Liver (tissue), 7 donors: ENCODE measurements at regions not wholly inside any gene's neighbourhood (a gene's known extent, or its start where the extent isn't known, plus 50 kb on each side); places are given as distances from the start of the nearest gene placed in this dataset.

ENCODE experiments used
- DNase-seq: peaks from one replicate; pipeline ENCODE4 v3.0.0-alpha.2; 2017; ENCODE audit warnings: low spot score
- H3K27ac ChIP-seq, 2 donors: one replicate each; pipeline ENCODE4 v1.7.0; 2013; ENCODE audit warnings: inconsistent platforms in 2 of 2, low read length in 2 of 2, control low read depth in 1 of 2, low read depth in 1 of 2, mild to moderate bottlenecking in 1 of 2
- H3K27me3 ChIP-seq, 4 donors: one replicate each; pipeline versions ENCODE4 v1.6.1 to v1.7.0; 2013; ENCODE audit warnings: low read length in 3 of 4, inconsistent platforms in 1 of 4, mild to moderate bottlenecking in 1 of 4, moderate library complexity in 1 of 4; ENCODE audit not compliant: control insufficient read depth in 4 of 4, insufficient read depth in 4 of 4
- H3K36me3 ChIP-seq, 4 donors: one replicate each; pipeline versions ENCODE4 v1.6.1 to v1.7.0; 2013; ENCODE audit warnings: low read length in 3 of 4, mild to moderate bottlenecking in 3 of 4, low read depth in 1 of 4, moderate library complexity in 1 of 4; ENCODE audit not compliant: control insufficient read depth in 4 of 4, insufficient read depth in 3 of 4
- H3K4me1 ChIP-seq, 4 donors: one replicate each; pipeline versions ENCODE4 v1.6.1 to v1.7.0; 2013; ENCODE audit warnings: low read length in 3 of 4, mild to moderate bottlenecking in 3 of 4, moderate library complexity in 1 of 4; ENCODE audit not compliant: control insufficient read depth in 4 of 4, insufficient read depth in 4 of 4
- H3K4me3 ChIP-seq, 3 donors: one replicate each; pipeline versions ENCODE4 v1.6.1 to v1.7.0; 2013; ENCODE audit warnings: low read length in 3 of 3, control low read depth in 1 of 3, low read depth in 1 of 3, mild to moderate bottlenecking in 1 of 3
- H3K9ac ChIP-seq, 2 donors: one replicate each; pipeline ENCODE4 v1.7.0; 2013; ENCODE audit warnings: low read length in 2 of 2, mild to moderate bottlenecking in 2 of 2, moderate library complexity in 2 of 2, control low read depth in 1 of 2, low read depth in 1 of 2
- H3K9me3 ChIP-seq, 4 donors: one replicate each; pipeline versions ENCODE4 v1.6.1 to v1.7.0; 2013; ENCODE audit warnings: low read length in 3 of 4; ENCODE audit not compliant: control insufficient read depth in 4 of 4
- EGR1 ChIP-seq, 2 donors: IDR thresholded peaks; 2 replicates each; pipeline ENCODE4 v1.6.1; 2016 to 2018; ENCODE audit warnings: antibody characterized with exemption in 2 of 2, low read depth in 2 of 2
- FOXA1 ChIP-seq: IDR thresholded peaks from 2 replicates; pipeline ENCODE4 v1.6.1; 2016; ENCODE audit warnings: antibody characterized with exemption
- FOXA2 ChIP-seq: IDR thresholded peaks from 2 replicates; pipeline ENCODE4 v1.6.1; 2016; ENCODE audit warnings: antibody characterized with exemption
- GABPA ChIP-seq, 2 donors: IDR thresholded peaks in 1 of 2; conservative IDR thresholded peaks in 1 of 2; 2 replicates each; pipeline ENCODE4 v1.6.1; 2016; ENCODE audit warnings: antibody characterized with exemption in 2 of 2, mild to moderate bottlenecking in 1 of 2, moderate library complexity in 1 of 2
- HNF4A ChIP-seq, 2 donors: conservative IDR thresholded peaks; 2 replicates each; pipeline ENCODE4 v1.6.1; 2016; ENCODE audit warnings: antibody characterized with exemption in 2 of 2, mild to moderate bottlenecking in 2 of 2
- HNF4G ChIP-seq: IDR thresholded peaks from 2 replicates; pipeline ENCODE4 v1.6.1; 2016; ENCODE audit warnings: antibody characterized with exemption
- JUND ChIP-seq, 2 donors: IDR thresholded peaks; 2 replicates each; pipeline ENCODE4 v1.6.1; 2016; ENCODE audit warnings: antibody characterized with exemption in 2 of 2
- NR2F2 ChIP-seq: IDR thresholded peaks from 2 replicates; pipeline ENCODE4 v1.6.1; 2016; ENCODE audit warnings: antibody characterized with exemption
- RAD21 ChIP-seq, 2 donors: IDR thresholded peaks; 2 replicates each; pipeline ENCODE4 v1.6.1; 2016; ENCODE audit warnings: antibody characterized with exemption in 2 of 2, mild to moderate bottlenecking in 2 of 2
- RXRA ChIP-seq, 2 donors: IDR thresholded peaks; 2 replicates each; pipeline ENCODE4 v1.6.1; 2017 to 2018; ENCODE audit warnings: antibody characterized with exemption in 2 of 2, mild to moderate bottlenecking in 1 of 2
- SP1 ChIP-seq: IDR thresholded peaks from 2 replicates; pipeline ENCODE4 v1.6.1; 2018; ENCODE audit warnings: antibody characterized with exemption, mild to moderate bottlenecking
- TAF1 ChIP-seq: conservative IDR thresholded peaks from 2 replicates; pipeline ENCODE4 v1.6.1; 2016; ENCODE audit warnings: antibody characterized with exemption, mild to moderate bottlenecking
- YY1 ChIP-seq: IDR thresholded peaks from 2 replicates; pipeline ENCODE4 v1.6.1; 2016; ENCODE audit warnings: antibody characterized with exemption, mild to moderate bottlenecking
- WGBS: extraction: QIAGEN DNeasy Blood & Tissue Kit; methylation state at CpG from one replicate; pipeline ENCODE4 v1.1.7; 2013; 5-methylcytosine and 5-hydroxymethylcytosine counted together
- TF ChIP-seq, protein P1 (sequence below): IDR thresholded peaks from 2 replicates; pipeline ENCODE4 v1.6.1; 2016; ENCODE audit warnings: antibody characterized with exemption, mild to moderate bottlenecking
- TF ChIP-seq, protein P2 (sequence below): IDR thresholded peaks from 2 replicates; pipeline ENCODE4 v1.6.1; 2016; ENCODE audit warnings: antibody characterized with exemption
- TF ChIP-seq, protein P3 (sequence below): IDR thresholded peaks from 2 replicates; pipeline ENCODE4 v1.6.1; 2016; ENCODE audit warnings: antibody characterized with exemption
- TF ChIP-seq, protein P4 (sequence below): IDR thresholded peaks from 2 replicates; pipeline ENCODE4 v1.6.1; 2016; ENCODE audit warnings: antibody characterized with exemption
- donor health status: healthy.
- donor health status: healthy.
- donor health status: healthy.
- donor health status: healthy.

DNA sequence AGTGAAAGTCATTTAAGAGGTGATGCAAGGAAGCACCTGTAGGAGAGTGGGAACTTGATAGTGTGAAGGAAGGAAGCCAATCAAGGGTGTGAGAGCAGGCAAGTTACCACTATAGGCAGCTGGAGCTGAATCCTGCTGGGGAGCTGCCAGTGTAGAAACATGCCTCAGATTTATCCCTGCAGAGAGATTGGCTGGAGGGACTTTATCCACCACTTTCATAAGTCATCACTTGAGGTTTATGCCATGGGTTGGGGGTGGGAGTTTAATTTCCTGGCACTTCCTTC is 443.6 kb downstream of the PLPP3 start:
- TF ChIP-seq SP1 (no peak), JUND (IDR thresholded peaks at IDR 0.05) (no peak), YY1 (no peak), EGR1 (IDR thresholded peaks at IDR 0.05; ENCODE audit: low read depth in 2 of 2) (no peak), RXRA (IDR thresholded peaks at IDR 0.05) (no peak), NR2F2 (no peak), HNF4G (no peak), TAF1 (no peak), FOXA1 (no peak), HNF4A (conservative IDR thresholded peaks at IDR 0.05) (no peak), FOXA2 (no peak), RAD21 (IDR thresholded peaks at IDR 0.05) (no peak)
- TF ChIP-seq, protein P1, sequence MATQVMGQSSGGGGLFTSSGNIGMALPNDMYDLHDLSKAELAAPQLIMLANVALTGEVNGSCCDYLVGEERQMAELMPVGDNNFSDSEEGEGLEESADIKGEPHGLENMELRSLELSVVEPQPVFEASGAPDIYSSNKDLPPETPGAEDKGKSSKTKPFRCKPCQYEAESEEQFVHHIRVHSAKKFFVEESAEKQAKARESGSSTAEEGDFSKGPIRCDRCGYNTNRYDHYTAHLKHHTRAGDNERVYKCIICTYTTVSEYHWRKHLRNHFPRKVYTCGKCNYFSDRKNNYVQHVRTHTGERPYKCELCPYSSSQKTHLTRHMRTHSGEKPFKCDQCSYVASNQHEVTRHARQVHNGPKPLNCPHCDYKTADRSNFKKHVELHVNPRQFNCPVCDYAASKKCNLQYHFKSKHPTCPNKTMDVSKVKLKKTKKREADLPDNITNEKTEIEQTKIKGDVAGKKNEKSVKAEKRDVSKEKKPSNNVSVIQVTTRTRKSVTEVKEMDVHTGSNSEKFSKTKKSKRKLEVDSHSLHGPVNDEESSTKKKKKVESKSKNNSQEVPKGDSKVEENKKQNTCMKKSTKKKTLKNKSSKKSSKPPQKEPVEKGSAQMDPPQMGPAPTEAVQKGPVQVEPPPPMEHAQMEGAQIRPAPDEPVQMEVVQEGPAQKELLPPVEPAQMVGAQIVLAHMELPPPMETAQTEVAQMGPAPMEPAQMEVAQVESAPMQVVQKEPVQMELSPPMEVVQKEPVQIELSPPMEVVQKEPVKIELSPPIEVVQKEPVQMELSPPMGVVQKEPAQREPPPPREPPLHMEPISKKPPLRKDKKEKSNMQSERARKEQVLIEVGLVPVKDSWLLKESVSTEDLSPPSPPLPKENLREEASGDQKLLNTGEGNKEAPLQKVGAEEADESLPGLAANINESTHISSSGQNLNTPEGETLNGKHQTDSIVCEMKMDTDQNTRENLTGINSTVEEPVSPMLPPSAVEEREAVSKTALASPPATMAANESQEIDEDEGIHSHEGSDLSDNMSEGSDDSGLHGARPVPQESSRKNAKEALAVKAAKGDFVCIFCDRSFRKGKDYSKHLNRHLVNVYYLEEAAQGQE, result no peak
- H3K36me3 ChIP-seq, result no peaks in the 10 kb centered on the region

DNA sequence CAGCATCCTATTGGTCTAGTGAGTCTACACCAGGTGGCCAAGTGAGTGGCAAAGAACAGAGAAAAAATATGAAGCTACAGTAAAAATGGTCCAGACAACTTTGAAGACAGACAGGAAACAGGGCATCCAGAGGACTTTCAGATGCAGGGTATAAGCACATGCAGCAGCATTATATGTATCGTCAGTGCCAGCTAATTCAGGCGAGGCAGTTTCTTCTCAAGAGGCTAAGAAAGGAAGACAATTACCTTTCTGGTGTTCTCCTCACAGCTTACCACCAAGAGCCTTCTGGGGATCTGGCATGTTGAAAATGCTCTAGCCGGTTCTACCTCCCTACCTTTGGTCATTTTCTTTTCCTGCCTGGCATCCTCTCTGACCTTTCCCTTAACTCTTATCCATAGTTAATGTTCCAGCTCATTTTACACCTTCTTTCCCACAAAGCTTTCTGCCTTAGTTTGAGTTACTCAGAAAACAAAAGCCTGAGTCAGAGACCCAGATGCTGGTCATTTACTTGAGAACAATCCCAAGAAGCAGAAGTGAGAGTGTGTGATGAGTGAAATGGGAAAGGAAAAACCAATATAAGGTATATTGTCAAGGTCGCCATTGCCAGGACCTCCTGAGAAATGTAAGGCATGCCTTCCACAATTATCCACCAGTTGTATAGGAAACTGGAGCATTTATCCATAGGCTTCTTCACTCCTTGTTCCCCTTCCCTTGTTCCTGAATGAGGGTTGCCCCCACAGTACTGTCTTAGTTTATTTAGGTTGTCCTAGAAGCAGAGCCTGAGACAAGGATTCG is 444.1 kb downstream of the PLPP3 start:
- no peak overlapping the region for H3K4me3 ChIP-seq
- H3K36me3 ChIP-seq, result no peaks in the 10 kb centered on the region
- no peak for DNase-seq
- H3K27ac ChIP-seq, result no peak overlapping the region
- H3K9ac ChIP-seq, result no peak overlapping the region
- no peaks in the 10 kb centered on the region for H3K9me3 ChIP-seq
- TF ChIP-seq RAD21 (IDR thresholded peaks at IDR 0.05) (no peak), NR2F2 (no peak), JUND (IDR thresholded peaks at IDR 0.05) (no peak), YY1 (no peak), EGR1 (IDR thresholded peaks at IDR 0.05; ENCODE audit: low read depth in 2 of 2) (no peak), FOXA1 (no peak), TAF1 (no peak), RXRA (IDR thresholded peaks at IDR 0.05) (no peak), FOXA2 (no peak), HNF4G (no peak), GABPA (IDR thresholded peaks at IDR 0.05 in 1 of 2, conservative IDR thresholded peaks at IDR 0.05 in 1 of 2) (no peak)
- TF ChIP-seq, protein P1, result no peak
- TF ChIP-seq, protein P2, sequence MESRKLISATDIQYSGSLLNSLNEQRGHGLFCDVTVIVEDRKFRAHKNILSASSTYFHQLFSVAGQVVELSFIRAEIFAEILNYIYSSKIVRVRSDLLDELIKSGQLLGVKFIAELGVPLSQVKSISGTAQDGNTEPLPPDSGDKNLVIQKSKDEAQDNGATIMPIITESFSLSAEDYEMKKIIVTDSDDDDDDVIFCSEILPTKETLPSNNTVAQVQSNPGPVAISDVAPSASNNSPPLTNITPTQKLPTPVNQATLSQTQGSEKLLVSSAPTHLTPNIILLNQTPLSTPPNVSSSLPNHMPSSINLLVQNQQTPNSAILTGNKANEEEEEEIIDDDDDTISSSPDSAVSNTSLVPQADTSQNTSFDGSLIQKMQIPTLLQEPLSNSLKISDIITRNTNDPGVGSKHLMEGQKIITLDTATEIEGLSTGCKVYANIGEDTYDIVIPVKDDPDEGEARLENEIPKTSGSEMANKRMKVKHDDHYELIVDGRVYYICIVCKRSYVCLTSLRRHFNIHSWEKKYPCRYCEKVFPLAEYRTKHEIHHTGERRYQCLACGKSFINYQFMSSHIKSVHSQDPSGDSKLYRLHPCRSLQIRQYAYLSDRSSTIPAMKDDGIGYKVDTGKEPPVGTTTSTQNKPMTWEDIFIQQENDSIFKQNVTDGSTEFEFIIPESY, result no peak
- TF ChIP-seq, protein P3, sequence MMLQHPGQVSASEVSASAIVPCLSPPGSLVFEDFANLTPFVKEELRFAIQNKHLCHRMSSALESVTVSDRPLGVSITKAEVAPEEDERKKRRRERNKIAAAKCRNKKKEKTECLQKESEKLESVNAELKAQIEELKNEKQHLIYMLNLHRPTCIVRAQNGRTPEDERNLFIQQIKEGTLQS, result no peak
- TF ChIP-seq, protein P4, sequence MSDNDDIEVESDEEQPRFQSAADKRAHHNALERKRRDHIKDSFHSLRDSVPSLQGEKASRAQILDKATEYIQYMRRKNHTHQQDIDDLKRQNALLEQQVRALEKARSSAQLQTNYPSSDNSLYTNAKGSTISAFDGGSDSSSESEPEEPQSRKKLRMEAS, result no peak
- H3K27me3 ChIP-seq, result no peaks in the 10 kb centered on the region
- 92% methylated on average over 5 of the region's 5 CpGs for WGBS
- no peaks in the 10 kb centered on the region for H3K4me1 ChIP-seq

More for the DNA sequence above, 443.6 kb downstream of the PLPP3 start:
- no peak overlapping the region for H3K4me3 ChIP-seq
- H3K4me1 ChIP-seq, result no peaks in the 10 kb centered on the region
- H3K9me3 ChIP-seq, result no peaks in the 10 kb centered on the region
- H3K9ac ChIP-seq, result no peak overlapping the region
- no peaks in the 10 kb centered on the region for H3K27me3 ChIP-seq
- no peak overlapping the region for H3K27ac ChIP-seq
- DNase-seq, result no peak
